Erythroblast (primary cell): ENCODE measurements at regions not wholly inside any gene's neighbourhood (a gene's known extent, or its start where the extent isn't known, plus 50 kb on each side); places are given as distances from the start of the nearest gene placed in this dataset.

Experiments used
- GATA1 ChIP-seq: IDR thresholded peaks from 2 replicates; pipeline ENCODE4 v1.6.1; 2011; ENCODE audit warnings: low read depth, mild to moderate bottlenecking, control low read depth, low read length, moderate library complexity
- POLR2A ChIP-seq: IDR thresholded peaks from 2 replicates; pipeline ENCODE4 v1.6.1; 2011; ENCODE audit warnings: mild to moderate bottlenecking, low read length

- TF ChIP-seq GATA1 (no peak), POLR2A (no peak)
Observed at GRCh38 chr7:92926697-92927044, 90.3 kb upstream of the CDK6 start.
